ENCODE measurements at regions not wholly inside any gene's neighbourhood (a gene's known extent, or its start where the extent isn't known, plus 50 kb on each side); places are given as distances from the start of the nearest gene placed in this dataset.

DNA sequence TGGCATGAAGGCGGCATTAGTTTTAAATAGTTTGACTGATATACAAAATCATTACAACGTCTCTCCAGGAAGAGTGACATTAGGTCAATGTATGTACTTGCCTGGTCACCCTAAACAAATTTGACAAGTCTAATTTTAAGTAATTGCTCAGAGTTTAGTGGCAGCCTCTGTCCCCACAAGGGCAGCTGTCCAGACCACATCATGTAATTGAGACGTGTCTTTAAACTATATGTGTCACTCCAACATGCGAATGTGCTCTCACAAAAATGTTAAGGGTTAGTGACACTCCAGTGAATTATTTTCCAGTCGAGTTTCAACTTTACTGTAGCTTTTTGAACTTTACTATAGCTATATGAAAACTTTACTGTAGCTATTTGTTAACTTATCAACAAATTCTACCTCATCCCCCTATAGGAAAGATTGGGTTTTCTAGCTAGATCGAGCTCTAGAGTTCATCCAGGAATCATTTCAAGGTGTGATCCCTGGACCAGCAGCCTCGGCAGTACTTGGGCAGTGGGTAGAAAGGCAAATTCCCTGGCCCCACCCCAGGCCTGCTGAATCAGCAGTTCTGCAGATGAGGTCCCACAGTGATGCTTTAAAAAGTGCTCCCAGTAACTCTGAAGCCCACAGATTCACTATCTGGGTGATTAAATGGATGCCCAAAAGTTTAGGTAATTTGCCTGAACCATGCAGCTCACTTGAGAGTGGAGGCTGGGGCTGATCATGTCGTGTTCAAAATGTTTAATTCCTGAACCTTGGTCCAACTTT, 66.4 kb upstream of the POU3F3 start:
- no peak for DNase-seq

DNA sequence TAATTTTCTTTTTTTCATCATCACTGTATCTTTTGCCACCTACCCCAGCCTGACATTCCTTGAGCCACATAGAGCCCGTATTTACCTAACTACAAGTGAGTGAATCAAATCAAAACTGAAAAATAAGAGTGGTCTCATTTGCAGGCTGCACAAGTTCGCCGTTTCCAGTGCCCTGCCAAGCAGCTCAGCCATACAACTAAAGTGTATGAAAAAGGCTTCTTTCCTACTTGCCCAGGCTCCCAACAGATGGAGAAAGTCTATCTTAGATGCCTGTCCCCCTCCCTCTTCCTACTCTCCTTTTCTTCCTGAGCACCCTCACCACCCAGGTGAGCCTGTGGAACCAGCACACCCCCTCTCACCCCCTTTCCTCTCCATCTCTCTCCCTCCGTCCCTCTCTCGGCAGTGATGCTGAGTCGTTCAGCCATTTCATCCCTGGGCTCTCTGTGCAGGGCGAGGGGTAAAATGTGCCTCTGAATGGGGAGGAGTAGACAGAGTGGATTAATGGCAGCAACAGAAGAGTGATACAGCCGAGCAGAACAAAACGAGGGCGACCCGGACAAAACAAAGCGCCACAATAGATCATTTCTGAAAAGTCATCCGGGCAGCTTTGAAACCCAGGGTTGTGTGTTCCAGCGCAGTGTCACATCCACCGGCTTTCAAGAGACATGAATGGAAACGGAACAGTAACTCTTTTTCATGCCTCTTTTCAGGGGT, 65.0 kb upstream of the POU3F3 start:
- DNase-seq, result no peak

- DNase-seq, result no peak
These were observed 63.7 kb upstream of the POU3F3 start for GRCh38 chr2:104790100-104790811.

- DNase-seq, result no peak
These were observed 62.9 kb upstream of the POU3F3 start for GRCh38 chr2:104790901-104791495.

- no peak for DNase-seq
These were observed 59.9 kb upstream of the POU3F3 start for GRCh38 chr2:104793966-104794365.

GRCh38 chr2:104794441-104794840, 59.5 kb upstream of the POU3F3 start:
- no peak for DNase-seq
